HFFc6 (cell line): ENCODE measurements at regions not wholly inside any gene's neighbourhood (a gene's known extent, or its start where the extent isn't known, plus 50 kb on each side); places are given as distances from the start of the nearest gene placed in this dataset.

Experiments used
- DNase-seq: peaks from one replicate; pipeline ENCODE4 v3.0.0-alpha.2; 2018
- H3K27ac Mint-ChIP-seq: 2 replicates; pipeline ENCODE4 v1.8.0; 2020; ENCODE audit warnings: mild to moderate bottlenecking, mixed read lengths
- H3K27me3 Mint-ChIP-seq: 2 replicates; pipeline ENCODE4 v1.8.0; 2021; ENCODE audit warnings: mild to moderate bottlenecking, moderate library complexity, mixed read lengths; ENCODE audit not compliant: insufficient read depth
- H3K36me3 Mint-ChIP-seq: 2 replicates; pipeline ENCODE4 v1.8.0; 2021; ENCODE audit warnings: low read depth, mixed read lengths
- H3K4me1 Mint-ChIP-seq: 2 replicates; pipeline ENCODE4 v1.8.0; 2020; ENCODE audit warnings: low read depth, mixed read lengths
- H3K4me3 Mint-ChIP-seq: 2 replicates; pipeline ENCODE4 v1.8.0; 2020; ENCODE audit warnings: mild to moderate bottlenecking, moderate library complexity, mixed read lengths
- H3K9me3 Mint-ChIP-seq: 2 replicates; pipeline ENCODE4 v1.8.0; 2020; ENCODE audit warnings: mild to moderate bottlenecking, mixed read lengths
- TF ChIP-seq, protein P1 (sequence below): fragments of 200-600 bp; sonication (generic); IDR thresholded peaks from 2 replicates; pipeline ENCODE4 v1.5.0; 2021; ENCODE audit warnings: antibody characterized with exemption, mild to moderate bottlenecking

DNA sequence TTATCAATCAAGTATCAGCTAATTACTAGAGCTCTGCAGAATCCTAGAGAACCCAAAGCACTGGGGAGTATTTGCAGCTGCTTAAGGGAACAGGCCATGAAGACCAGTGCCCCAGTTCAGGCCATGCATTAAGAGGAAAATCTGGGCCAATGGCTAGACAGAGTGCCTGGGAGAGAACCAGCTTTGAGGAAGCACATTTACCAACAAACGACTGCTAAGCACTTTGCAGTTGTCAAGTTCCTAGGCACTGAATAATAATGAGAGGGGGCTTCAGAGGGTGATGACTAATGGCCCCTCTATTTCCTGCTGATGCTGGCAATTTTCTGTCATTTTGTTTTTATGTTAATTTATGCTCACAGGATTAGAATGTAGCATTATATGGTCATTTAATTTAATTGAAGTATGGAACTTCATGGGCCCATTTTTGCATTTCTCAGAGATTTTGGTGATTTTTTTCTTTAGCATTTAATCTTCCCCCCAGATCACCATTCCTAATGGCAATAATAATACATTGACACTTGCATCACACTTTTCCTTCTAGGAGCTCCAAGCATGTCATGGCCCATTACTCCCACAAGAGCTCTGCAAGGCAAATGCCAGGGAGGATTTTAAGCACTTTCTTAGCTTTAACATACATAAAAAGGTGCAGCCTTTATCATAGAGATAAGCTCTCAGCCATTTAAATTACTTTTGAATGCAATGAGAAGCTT, 147.7 kb upstream of the SPATS2L start:
- Mint-ChIP-seq H3K27ac (no peak overlapping the region), H3K27me3 (peaks cover 4% of the 10 kb centered on the region; the same call in 1 of the 2 replicates)
- TF ChIP-seq, protein P1, sequence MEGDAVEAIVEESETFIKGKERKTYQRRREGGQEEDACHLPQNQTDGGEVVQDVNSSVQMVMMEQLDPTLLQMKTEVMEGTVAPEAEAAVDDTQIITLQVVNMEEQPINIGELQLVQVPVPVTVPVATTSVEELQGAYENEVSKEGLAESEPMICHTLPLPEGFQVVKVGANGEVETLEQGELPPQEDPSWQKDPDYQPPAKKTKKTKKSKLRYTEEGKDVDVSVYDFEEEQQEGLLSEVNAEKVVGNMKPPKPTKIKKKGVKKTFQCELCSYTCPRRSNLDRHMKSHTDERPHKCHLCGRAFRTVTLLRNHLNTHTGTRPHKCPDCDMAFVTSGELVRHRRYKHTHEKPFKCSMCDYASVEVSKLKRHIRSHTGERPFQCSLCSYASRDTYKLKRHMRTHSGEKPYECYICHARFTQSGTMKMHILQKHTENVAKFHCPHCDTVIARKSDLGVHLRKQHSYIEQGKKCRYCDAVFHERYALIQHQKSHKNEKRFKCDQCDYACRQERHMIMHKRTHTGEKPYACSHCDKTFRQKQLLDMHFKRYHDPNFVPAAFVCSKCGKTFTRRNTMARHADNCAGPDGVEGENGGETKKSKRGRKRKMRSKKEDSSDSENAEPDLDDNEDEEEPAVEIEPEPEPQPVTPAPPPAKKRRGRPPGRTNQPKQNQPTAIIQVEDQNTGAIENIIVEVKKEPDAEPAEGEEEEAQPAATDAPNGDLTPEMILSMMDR = no peak

DNA sequence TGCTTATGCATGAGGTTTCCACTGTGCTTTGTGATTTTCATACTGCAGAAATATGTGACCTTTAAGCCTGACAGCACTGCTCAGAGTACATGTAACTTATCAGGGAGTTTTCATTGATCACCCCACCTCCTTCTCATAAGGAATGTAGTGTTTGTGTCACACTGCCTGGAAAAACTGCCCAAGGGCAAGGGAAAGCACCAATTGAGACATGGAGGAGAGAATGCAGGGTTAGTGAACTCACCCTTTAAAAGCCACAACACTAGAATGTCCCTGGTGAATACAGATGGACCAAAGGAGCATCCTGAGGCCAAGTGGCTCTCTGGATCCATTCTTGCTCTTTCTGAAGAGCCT, 147.2 kb upstream of the SPATS2L start:
- DNase-seq = peak; percentile 20
- Mint-ChIP-seq H3K4me1 (peaks cover 40% of the 10 kb centered on the region), H3K27me3 (no peaks in the 10 kb centered on the region; the same call in 1 of the 2 replicates), H3K4me3 (no peak overlapping the region), H3K36me3 (no peaks in the 10 kb centered on the region), H3K9me3 (no peaks in the 10 kb centered on the region), H3K27ac (no peak overlapping the region)
- TF ChIP-seq, protein P1 = no peak

More for the DNA sequence above, 147.7 kb upstream of the SPATS2L start:
- no peak for DNase-seq
- peaks cover 40% of the 10 kb centered on the region for H3K4me1 Mint-ChIP-seq
- no peak overlapping the region for H3K4me3 Mint-ChIP-seq
- H3K36me3 Mint-ChIP-seq = no peaks in the 10 kb centered on the region
- H3K9me3 Mint-ChIP-seq = no peaks in the 10 kb centered on the region

DNA sequence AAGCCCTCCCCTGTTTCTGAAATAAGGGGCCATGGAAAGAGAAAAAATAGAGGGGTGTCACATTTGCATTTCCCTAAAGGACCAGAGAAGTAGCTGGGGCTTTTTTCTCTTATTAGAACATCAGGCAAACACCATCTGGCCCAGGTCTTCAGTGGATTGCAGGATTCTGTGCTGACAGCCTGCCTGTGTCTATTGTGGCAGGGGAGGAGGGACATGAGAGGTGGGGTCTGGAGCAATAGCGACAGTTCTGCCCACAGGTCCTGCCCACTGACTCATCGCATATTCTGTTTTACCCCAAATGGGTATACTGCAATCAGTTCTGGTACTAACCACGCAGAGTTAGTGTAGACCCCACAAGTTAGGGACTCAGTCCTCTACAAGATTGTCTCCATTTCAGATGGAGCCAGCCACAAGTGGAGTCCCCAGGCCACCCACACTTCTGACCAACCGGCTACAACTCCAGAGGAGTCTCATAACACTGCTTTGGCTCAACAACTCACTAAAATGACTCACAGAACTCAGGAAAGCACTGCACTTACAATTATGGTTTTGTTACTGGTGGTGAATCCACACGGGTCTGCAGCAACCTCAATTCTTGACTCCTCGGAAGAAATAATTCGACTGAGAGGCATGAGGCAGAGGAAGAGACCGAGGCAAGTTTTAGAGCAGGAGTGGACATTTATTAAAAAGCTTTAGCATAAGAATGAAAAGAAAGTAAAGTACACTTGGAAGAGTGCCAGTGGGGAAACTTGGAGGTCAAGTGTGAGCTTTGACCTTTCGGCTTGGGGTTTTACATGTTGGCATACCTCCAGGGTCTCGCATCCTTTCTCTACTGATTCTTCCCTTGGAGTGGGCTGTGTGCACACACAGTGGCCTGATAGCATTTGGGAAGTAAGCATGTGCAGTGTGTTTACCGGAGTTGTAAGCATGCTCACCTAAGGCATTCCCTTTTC, 146.4 kb upstream of the SPATS2L start:
- Mint-ChIP-seq H3K36me3 (no peaks in the 10 kb centered on the region), H3K9me3 (peaks cover 1% of the 10 kb centered on the region), H3K4me3 (no peak overlapping the region), H3K27me3 (no peaks in the 10 kb centered on the region; the same call in 1 of the 2 replicates), H3K27ac (no peak overlapping the region), H3K4me1 (peaks cover 38% of the 10 kb centered on the region)
- TF ChIP-seq, protein P1 = no peak
- DNase-seq = no peak

DNA sequence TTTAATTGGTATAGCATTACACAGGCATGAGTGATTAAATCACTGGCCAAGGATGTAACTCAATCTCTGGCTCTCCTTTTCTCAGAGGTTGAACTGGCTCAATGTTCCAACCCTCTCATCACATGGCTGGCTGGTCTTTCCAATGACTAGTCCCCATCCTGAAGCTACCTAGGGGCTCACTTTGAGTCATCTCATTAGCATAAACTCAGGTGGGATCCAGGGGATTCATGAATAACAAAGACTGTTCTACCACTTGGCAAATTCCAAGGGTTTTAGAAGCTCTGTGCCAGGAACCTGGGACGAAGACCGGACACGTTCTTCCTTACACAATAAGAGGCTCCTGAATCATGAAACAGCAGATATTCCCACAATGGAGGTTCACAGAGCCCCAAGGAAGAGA, 145.0 kb upstream of the SPATS2L start:
- Mint-ChIP-seq H3K27ac (no peak overlapping the region), H3K4me1 (peaks cover 25% of the 10 kb centered on the region), H3K27me3 (no peaks in the 10 kb centered on the region; the same call in none of the 2 replicates), H3K9me3 (peaks cover 11% of the 10 kb centered on the region), H3K36me3 (no peaks in the 10 kb centered on the region), H3K4me3 (no peak overlapping the region)
- DNase-seq = no peak
- TF ChIP-seq, protein P1 = no peak

DNA sequence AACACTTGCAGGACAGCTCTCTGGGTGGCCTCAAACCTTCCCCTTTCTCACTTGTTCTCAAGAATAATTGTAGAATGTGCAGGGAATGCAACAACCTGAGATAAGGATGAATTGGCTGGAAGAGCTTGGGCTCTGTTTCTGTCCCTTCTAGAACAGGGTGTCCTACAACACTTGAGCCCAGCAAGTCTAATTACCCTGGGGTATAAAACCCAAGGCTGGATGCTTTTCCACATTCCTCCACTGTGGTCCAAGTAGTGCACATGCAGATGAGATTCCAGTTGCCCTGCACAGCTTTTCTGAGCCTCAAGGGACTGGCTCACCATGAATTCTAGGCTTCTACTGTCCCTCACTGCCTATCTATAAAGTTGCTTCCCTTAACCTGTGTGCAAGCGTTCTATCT, 140.8 kb upstream of the SPATS2L start:
- Mint-ChIP-seq H3K4me1 (peaks cover 11% of the 10 kb centered on the region), H3K36me3 (no peaks in the 10 kb centered on the region), H3K9me3 (peaks cover 11% of the 10 kb centered on the region), H3K27me3 (no peaks in the 10 kb centered on the region; the same call in none of the 2 replicates), H3K4me3 (no peak overlapping the region), H3K27ac (no peak overlapping the region)
- TF ChIP-seq, protein P1 = no peak
- DNase-seq = no peak
